ENCODE measurements at regions not wholly inside any gene's neighbourhood (a gene's known extent, or its start where the extent isn't known, plus 50 kb on each side); places are given as distances from the start of the nearest gene placed in this dataset.

- TF ChIP-seq CTCF (IDR thresholded peaks at IDR 0.05; ENCODE audit: poor library complexity, severe bottlenecking), result no peak
- no peak for TF ChIP-seq POLR2AphosphoS5 (IDR thresholded peaks at IDR 0.05)
- TF ChIP-seq MXI1 (conservative IDR thresholded peaks at IDR 0.05; ENCODE audit: poor library complexity, severe bottlenecking), result no peak
- TF ChIP-seq EP300 (conservative IDR thresholded peaks at IDR 0.05; ENCODE audit: poor library complexity, severe bottlenecking), result no peak
- no peak for TF ChIP-seq EZH2 (IDR thresholded peaks at IDR 0.05; ENCODE audit: borderline replicate concordance, insufficient read depth, low read length, poor library complexity, severe bottlenecking)
- no peak for TF ChIP-seq TAF1 (IDR thresholded peaks at IDR 0.05; ENCODE audit: low read depth)
- no peak for TF ChIP-seq REST (IDR thresholded peaks at IDR 0.05; ENCODE audit: borderline replicate concordance)
- TF ChIP-seq RAD21 (conservative IDR thresholded peaks at IDR 0.05), result no peak
Measured at GRCh38 chr2:180706694-180707093, 273.7 kb upstream of the UBE2E3 start.

Measured in neural cell (in vitro differentiated cells).